ENCODE measurements at regions not wholly inside any gene's neighbourhood (a gene's known extent, or its start where the extent isn't known, plus 50 kb on each side); places are given as distances from the start of the nearest gene placed in this dataset.

DNA sequence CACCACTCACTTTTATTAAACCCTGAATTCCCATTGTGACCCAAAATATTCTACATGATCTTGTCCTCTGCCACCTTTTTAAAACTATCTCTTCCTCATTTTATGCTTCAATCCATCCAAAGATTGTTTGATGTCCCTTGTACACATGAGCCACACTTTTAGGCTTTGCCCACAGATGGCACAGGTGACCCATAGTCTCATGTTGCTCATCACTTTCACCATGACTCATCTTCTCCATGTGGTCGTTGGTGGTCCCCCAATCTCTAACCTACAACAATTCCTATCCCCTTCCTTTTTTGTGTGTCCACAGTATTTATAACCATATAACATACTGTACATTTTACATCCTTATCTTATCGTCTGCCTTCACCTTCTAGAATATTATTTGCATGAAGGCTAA is 271.5 kb upstream of the ZWINT start:
- POLR2A ChIA-PET, result no interaction called here

DNA sequence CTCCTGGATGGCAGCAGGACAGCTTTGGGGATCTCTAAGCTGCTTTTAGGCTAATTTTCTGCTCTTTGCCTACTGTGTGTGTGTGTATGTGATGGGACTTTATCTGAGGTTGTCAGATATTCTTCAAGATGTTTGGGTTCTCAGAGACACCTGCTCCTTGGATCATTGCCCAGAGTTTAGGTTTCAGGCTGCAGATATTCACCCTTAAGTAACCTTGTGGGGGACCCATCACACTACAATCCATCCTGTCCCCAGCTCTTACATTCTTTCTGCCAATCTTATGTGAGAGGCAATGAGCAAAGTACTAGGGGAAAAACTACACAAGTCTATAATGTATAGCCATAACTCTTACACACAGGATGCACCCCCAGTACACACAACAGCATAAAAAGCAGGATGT is 263.0 kb upstream of the ZWINT start:
- no peak for DNase-seq (ENCODE audit: low read depth)
- TF ChIP-seq, protein P1, sequence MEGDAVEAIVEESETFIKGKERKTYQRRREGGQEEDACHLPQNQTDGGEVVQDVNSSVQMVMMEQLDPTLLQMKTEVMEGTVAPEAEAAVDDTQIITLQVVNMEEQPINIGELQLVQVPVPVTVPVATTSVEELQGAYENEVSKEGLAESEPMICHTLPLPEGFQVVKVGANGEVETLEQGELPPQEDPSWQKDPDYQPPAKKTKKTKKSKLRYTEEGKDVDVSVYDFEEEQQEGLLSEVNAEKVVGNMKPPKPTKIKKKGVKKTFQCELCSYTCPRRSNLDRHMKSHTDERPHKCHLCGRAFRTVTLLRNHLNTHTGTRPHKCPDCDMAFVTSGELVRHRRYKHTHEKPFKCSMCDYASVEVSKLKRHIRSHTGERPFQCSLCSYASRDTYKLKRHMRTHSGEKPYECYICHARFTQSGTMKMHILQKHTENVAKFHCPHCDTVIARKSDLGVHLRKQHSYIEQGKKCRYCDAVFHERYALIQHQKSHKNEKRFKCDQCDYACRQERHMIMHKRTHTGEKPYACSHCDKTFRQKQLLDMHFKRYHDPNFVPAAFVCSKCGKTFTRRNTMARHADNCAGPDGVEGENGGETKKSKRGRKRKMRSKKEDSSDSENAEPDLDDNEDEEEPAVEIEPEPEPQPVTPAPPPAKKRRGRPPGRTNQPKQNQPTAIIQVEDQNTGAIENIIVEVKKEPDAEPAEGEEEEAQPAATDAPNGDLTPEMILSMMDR (IDR thresholded peaks at IDR 0.05; ENCODE audit: insufficient read depth, low read depth, low read length), result no peak
- Histone ChIP-seq H3K4me3 (ENCODE audit: low read depth, low read length) (no peak overlapping the region), H3K27me3 (ENCODE audit: control insufficient read depth, insufficient read depth, low read length) (no peaks in the 10 kb centered on the region), H3K36me3 (ENCODE audit: control insufficient read depth, insufficient read depth, low read length) (no peaks in the 10 kb centered on the region)
- ChIA-PET POLR2A (no interaction called here), CTCF (no interaction called here)

More for the DNA sequence above, 271.5 kb upstream of the ZWINT start:
- Histone ChIP-seq H3K27me3 (ENCODE audit: control insufficient read depth, insufficient read depth, low read length) (no peaks in the 10 kb centered on the region), H3K36me3 (ENCODE audit: control insufficient read depth, insufficient read depth, low read length) (no peaks in the 10 kb centered on the region), H3K4me3 (ENCODE audit: low read depth, low read length) (no peak overlapping the region)
- no peak for DNase-seq (ENCODE audit: low read depth)
- TF ChIP-seq, protein P1 (IDR thresholded peaks at IDR 0.05; ENCODE audit: insufficient read depth, low read depth, low read length), result no peak
- CTCF ChIA-PET, result no interaction called here

DNA sequence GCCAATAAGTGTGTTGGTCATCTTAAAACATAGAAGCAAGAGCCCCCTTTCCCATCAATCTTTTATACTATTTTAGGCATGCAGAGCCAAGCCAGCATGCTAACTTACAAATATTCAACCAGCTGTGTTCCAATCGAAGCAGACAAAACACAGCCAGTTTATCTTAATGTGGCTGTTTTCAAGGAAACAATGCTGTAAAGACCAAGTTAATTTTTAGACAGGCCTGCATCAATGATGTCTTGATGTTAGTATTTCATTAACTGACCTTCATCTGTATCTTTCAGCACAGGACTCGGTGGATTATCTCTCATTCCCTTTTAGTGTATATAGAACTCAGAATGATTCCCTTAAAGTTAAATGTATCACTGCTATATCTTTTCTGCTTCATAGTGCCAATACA is 262.0 kb upstream of the ZWINT start:
- H3K27me3 ChIP-seq (ENCODE audit: control insufficient read depth, insufficient read depth, low read length), result no peaks in the 10 kb centered on the region
- ChIA-PET CTCF (no interaction called here), POLR2A (no interaction called here)
- TF ChIP-seq, protein P1 (IDR thresholded peaks at IDR 0.05; ENCODE audit: insufficient read depth, low read depth, low read length), result no peak
- H3K4me3 ChIP-seq (ENCODE audit: low read depth, low read length), result no peak overlapping the region
- no peaks in the 10 kb centered on the region for H3K36me3 ChIP-seq (ENCODE audit: control insufficient read depth, insufficient read depth, low read length)
- DNase-seq (ENCODE audit: low read depth), result no peak

DNA sequence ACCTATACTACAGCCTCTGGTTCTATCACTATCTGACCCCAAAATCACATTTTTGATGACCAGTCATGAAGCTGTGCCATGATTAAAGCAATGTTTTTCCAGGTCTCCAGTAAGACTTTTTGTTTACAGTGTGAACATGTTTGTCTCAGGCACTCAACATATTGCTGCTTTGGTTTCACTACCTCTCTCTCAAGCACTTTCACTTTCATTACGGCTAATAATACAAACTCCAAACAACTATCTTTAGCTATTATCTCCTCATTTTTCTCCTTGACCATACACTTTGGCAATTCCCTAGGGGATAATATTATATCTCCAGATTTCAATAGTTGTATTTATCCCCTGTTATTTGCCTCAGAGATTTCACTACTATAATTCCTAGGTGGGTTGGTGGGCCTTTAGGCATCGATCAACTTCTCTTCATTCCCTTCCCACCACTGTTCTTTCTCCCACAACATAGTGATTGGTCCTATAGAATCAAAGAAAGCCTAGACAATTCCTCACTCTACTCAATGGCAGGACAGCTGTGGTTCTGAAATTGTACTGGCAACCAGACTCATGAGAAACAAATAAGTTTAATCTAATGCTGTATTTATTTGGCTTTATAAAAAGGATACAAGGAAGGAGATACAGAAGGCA is 261.4 kb upstream of the ZWINT start:
- H3K4me3 ChIP-seq (ENCODE audit: low read depth, low read length), result no peak overlapping the region
- TF ChIP-seq, protein P1 (IDR thresholded peaks at IDR 0.05; ENCODE audit: insufficient read depth, low read depth, low read length), result no peak
- no peak for DNase-seq (ENCODE audit: low read depth)
- ChIA-PET CTCF (no interaction called here), POLR2A (no interaction called here)
- no peaks in the 10 kb centered on the region for H3K36me3 ChIP-seq (ENCODE audit: control insufficient read depth, insufficient read depth, low read length)
- H3K27me3 ChIP-seq (ENCODE audit: control insufficient read depth, insufficient read depth, low read length), result no peaks in the 10 kb centered on the region

DNA sequence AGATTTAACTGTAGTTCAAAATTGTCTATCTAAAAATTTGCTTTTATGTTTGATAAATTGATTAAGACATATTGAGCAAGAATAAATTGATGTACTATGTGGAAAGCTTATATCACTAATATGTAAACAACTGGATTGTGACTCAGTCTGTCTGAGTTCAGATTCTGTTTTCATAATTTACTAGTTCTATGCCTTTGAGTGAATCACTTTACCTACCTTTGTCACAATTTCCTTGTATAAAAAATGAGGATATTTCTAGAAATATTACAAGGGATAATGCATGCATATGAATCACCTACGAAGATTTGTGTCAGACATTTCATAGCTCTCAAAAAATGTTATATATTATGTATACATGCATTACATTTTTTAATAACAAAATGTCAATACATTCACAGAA is 245.1 kb upstream of the ZWINT start:
- DNase-seq (ENCODE audit: low read depth), result no peak
- POLR2A ChIA-PET, result no interaction called here
- CTCF ChIA-PET, result no interaction called here
- TF ChIP-seq, protein P1 (IDR thresholded peaks at IDR 0.05; ENCODE audit: insufficient read depth, low read depth, low read length), result no peak
- Histone ChIP-seq H3K36me3 (ENCODE audit: control insufficient read depth, insufficient read depth, low read length) (no peaks in the 10 kb centered on the region), H3K27me3 (ENCODE audit: control insufficient read depth, insufficient read depth, low read length) (no peaks in the 10 kb centered on the region), H3K4me3 (ENCODE audit: low read depth, low read length) (no peak overlapping the region)
